Right lobe of liver (tissue), 6 donors: ENCODE measurements at regions not wholly inside any gene's neighbourhood (a gene's known extent, or its start where the extent isn't known, plus 50 kb on each side); places are given as distances from the start of the nearest gene placed in this dataset.
"Not testable (repeated sequence)": the region's sequence is repeated elsewhere in the genome, so short reads cannot be mapped to it uniquely, and the experiment has no call there.

Experiments
- ATAC-seq, 4 donors: fragments of 200-7000 bp; cut with Tn5 transposase; one replicate each; pipeline ENCODE4 v1.9.1; 2020; ENCODE audit warnings: mild to moderate bottlenecking in 4 of 4, moderate library complexity in 4 of 4
- DNase-seq, 3 donors: peaks; one replicate each; pipeline ENCODE4 v3.0.0-alpha.2; 2020
- H3K27ac ChIP-seq, 3 donors: fragments of 200-600 bp; one replicate each; pipeline ENCODE4 v1.8.0; 2022
- H3K27me3 ChIP-seq, 2 donors: fragments of 200-600 bp; one replicate each; pipeline ENCODE4 v1.8.0; 2022
- H3K36me3 ChIP-seq, 4 donors: fragments of 200-600 bp; sonication (generic) in 1 of 4; one replicate each; pipeline versions ENCODE4 v1.5.1 to v1.8.0; 2017 to 2022; ENCODE audit warnings: control low read depth in 1 of 4
- H3K4me1 ChIP-seq, 4 donors: fragments of 200-600 bp; sonication (generic) in 1 of 4; one replicate each; pipeline versions ENCODE4 v1.5.1 to v1.8.0; 2017 to 2022; ENCODE audit warnings: control low read depth in 1 of 4
- H3K4me3 ChIP-seq, 3 donors: fragments of 200-600 bp; one replicate each; pipeline ENCODE4 v1.8.0; 2022
- H3K9me3 ChIP-seq, 4 donors: fragments of 200-600 bp; sonication (generic) in 1 of 4; one replicate each; pipeline versions ENCODE4 v1.5.1 to v1.8.0; 2017 to 2022; ENCODE audit warnings: control low read depth in 1 of 4
- CTCF ChIP-seq, 4 donors: fragments of 200-600 bp in 3 of 4; fragments of 450-650 bp in 1 of 4; IDR thresholded peaks; one replicate each; pipeline versions ENCODE4 v1.5.1 to v1.8.0; 2016 to 2022; ENCODE audit warnings: antibody characterized with exemption in 4 of 4, mild to moderate bottlenecking in 2 of 4
- POLR2A ChIP-seq: fragments of 450-650 bp; IDR thresholded peaks from one replicate; pipeline ENCODE4 v1.6.1; 2017; ENCODE audit warnings: antibody characterized with exemption, mild to moderate bottlenecking
- WGBS: methylation state at CpG from one replicate; pipeline ENCODE4 v1.1.6; 2018; ENCODE audit warnings: low coverage, low lambda C conversion rate; ENCODE audit not compliant: insufficient coverage; ENCODE audit errors: missing lambda C conversion rate; 5-methylcytosine and 5-hydroxymethylcytosine counted together
- intact Hi-C, 2 donors: fragments of 100-400 bp; cut with DNase I; formaldehyde crosslinking; loops; one replicate each; pipeline versions ENCODE4 v1.11.2 to v1.14.1; 2022
- donor health status: DM: no; HTN: yes; CAD: no.
- donor health status: DM: no; HTN: no; CAD: no.
- donor health status: DM: no; HTN: no; CAD: no.
- donor health status: DM: no; HTN: yes; CAD: no.
- donor health status: DM: no; HTN: yes; CAD: no.

- no CpG with 5 or more reads among the region's 1 CpG for WGBS
- intact Hi-C loops: no loop called here
Observed at GRCh38 chr14:106549064-106549463, 1022.7 kb downstream of the TMEM121 start.

GRCh38 chr14:106551265-106551664, 1024.9 kb downstream of the TMEM121 start:
- Histone ChIP-seq H3K4me1 (no peaks in the 10 kb centered on the region), H3K27ac (no peak overlapping the region), H3K4me3 (no peak overlapping the region), H3K36me3 (no peaks in the 10 kb centered on the region), H3K27me3 (no peaks in the 10 kb centered on the region), H3K9me3 (no peaks in the 10 kb centered on the region)
- DNase-seq (no peak), ATAC-seq (peak in 1 of 4 donors; percentile 43)
- no peak for TF ChIP-seq POLR2A
- peak in 1 of 4 donors; percentile 15 for TF ChIP-seq CTCF (IDR thresholded peaks at IDR 0.05)
- 0% methylated on average over 1 of the region's 2 CpGs for WGBS
- intact Hi-C loops: no loop called here

More at GRCh38 chr14:106549064-106549463, 1022.7 kb downstream of the TMEM121 start:
- H3K9me3 ChIP-seq: no peaks in the 10 kb centered on the region
- H3K27me3 ChIP-seq: no peaks in the 10 kb centered on the region
- TF ChIP-seq POLR2A: no peak
- no peak overlapping the region for H3K27ac ChIP-seq
- no peaks in the 10 kb centered on the region for H3K4me1 ChIP-seq
- no peak overlapping the region for H3K4me3 ChIP-seq
- no peak for DNase-seq
- ATAC-seq: no peak
- H3K36me3 ChIP-seq: no peaks in the 10 kb centered on the region

GRCh38 chr14:106556211-106556610, 1029.8 kb downstream of the TMEM121 start:
- H3K27me3 ChIP-seq, DNase-seq, ATAC-seq, intact Hi-C loops, H3K4me3 ChIP-seq, H3K36me3 ChIP-seq, H3K9me3 ChIP-seq, H3K4me1 ChIP-seq, H3K27ac ChIP-seq: not testable (repeated sequence)
- 60% methylated on average over 9 of the region's 9 CpGs for WGBS

GRCh38 chr14:106556665-106557289, 1030.4 kb downstream of the TMEM121 start:
- ATAC-seq (peak in 3 of 4 donors; percentile 42 to 46 (median 43)), DNase-seq (peak; percentile 56 to 65 (median 64))
- no peaks in the 10 kb centered on the region for H3K9me3 ChIP-seq
- no peak overlapping the region for H3K4me3 ChIP-seq
- H3K4me1 ChIP-seq: no peaks in the 10 kb centered on the region
- H3K36me3 ChIP-seq: no peaks in the 10 kb centered on the region
- no peak overlapping the region for H3K27ac ChIP-seq
- no peaks in the 10 kb centered on the region for H3K27me3 ChIP-seq
- peak; percentile 33 to 70 (median 66) for TF ChIP-seq CTCF (IDR thresholded peaks at IDR 0.05)
- no peak for TF ChIP-seq POLR2A
- intact Hi-C loops: no loop called here
- WGBS: 10% methylated on average over 4 of the region's 13 CpGs

- Histone ChIP-seq H3K4me3 (no peak overlapping the region), H3K27ac (no peak overlapping the region), H3K4me1 (no peaks in the 10 kb centered on the region), H3K27me3 (no peaks in the 10 kb centered on the region), H3K9me3 (no peaks in the 10 kb centered on the region), H3K36me3 (no peaks in the 10 kb centered on the region)
- no peak for DNase-seq
- no peak for ATAC-seq
- WGBS: 25% methylated on average over 6 of the region's 6 CpGs
- no peak for TF ChIP-seq CTCF (IDR thresholded peaks at IDR 0.05)
- no peak for TF ChIP-seq POLR2A
- intact Hi-C loops: no loop called here
Observed at GRCh38 chr14:106562451-106562850, 1036.1 kb downstream of the TMEM121 start.
